Anterior cingulate cortex (tissue), 58 donors: ENCODE measurements at regions not wholly inside any gene's neighbourhood (a gene's known extent, or its start where the extent isn't known, plus 50 kb on each side); places are given as distances from the start of the nearest gene placed in this dataset.

Experiments
- DNase-seq, 58 donors: peaks; one replicate each; lab custom pipeline; 2025; lab: John Stamatoyannopoulos, UW

GRCh38 chr14:98984027-98984718 is 287.8 kb downstream of the BCL11B start:
- no peak for DNase-seq

- DNase-seq: no peak
Observed at GRCh38 chr14:98984719-98985041, 287.3 kb downstream of the BCL11B start.

- no peak for DNase-seq
Observed at GRCh38 chr14:98993818-98994217, 278.2 kb downstream of the BCL11B start.

- DNase-seq: no peak
Observed at GRCh38 chr14:98994561-98994960, 277.4 kb downstream of the BCL11B start.

- DNase-seq: no peak
Observed at GRCh38 chr14:98997526-98998205, 274.3 kb downstream of the BCL11B start.

- DNase-seq: no peak
Observed at GRCh38 chr14:98999345-98999744, 272.7 kb downstream of the BCL11B start.

GRCh38 chr14:98999901-99000300 is 272.1 kb downstream of the BCL11B start:
- DNase-seq: no peak

- no peak for DNase-seq
Observed at GRCh38 chr14:99001241-99001640, 270.8 kb downstream of the BCL11B start.

GRCh38 chr14:99003646-99004045 is 268.4 kb downstream of the BCL11B start:
- DNase-seq: no peak

- DNase-seq: no peak
Observed at GRCh38 chr14:99004112-99004511, 267.9 kb downstream of the BCL11B start.

- no peak for DNase-seq
Observed at GRCh38 chr14:99006276-99006675, 265.7 kb downstream of the BCL11B start.

GRCh38 chr14:99007795-99008194 is 264.2 kb downstream of the BCL11B start:
- no peak for DNase-seq

GRCh38 chr14:99009871-99010270 is 262.1 kb downstream of the BCL11B start:
- DNase-seq: no peak

GRCh38 chr14:99011385-99011784 is 260.6 kb downstream of the BCL11B start:
- DNase-seq: no peak

GRCh38 chr14:99012703-99013102 is 259.3 kb downstream of the BCL11B start:
- DNase-seq: peak in 10 of 58 donors; percentile 12 to 66 (median 16)

GRCh38 chr14:99015833-99016232 is 256.2 kb downstream of the BCL11B start:
- DNase-seq: peak in 1 of 58 donors; percentile 11

- no peak for DNase-seq
Observed at GRCh38 chr14:99023371-99023770, 248.6 kb downstream of the BCL11B start.

GRCh38 chr14:99024926-99025325 is 247.1 kb downstream of the BCL11B start:
- peak in 5 of 58 donors; percentile 5 to 11 (median 8) for DNase-seq

GRCh38 chr14:99025418-99025817 is 246.6 kb downstream of the BCL11B start:
- DNase-seq: no peak

- DNase-seq: no peak
Observed at GRCh38 chr14:99026471-99026870, 245.5 kb downstream of the BCL11B start.

GRCh38 chr14:99028041-99028440 is 244.0 kb downstream of the BCL11B start:
- DNase-seq: no peak

- DNase-seq: no peak
Observed at GRCh38 chr14:99028521-99028920, 243.5 kb downstream of the BCL11B start.
